Small intestine (tissue), 7 donors: ENCODE measurements at regions not wholly inside any gene's neighbourhood (a gene's known extent, or its start where the extent isn't known, plus 50 kb on each side); places are given as distances from the start of the nearest gene placed in this dataset.
"Not testable (repeated sequence)": the region's sequence is repeated elsewhere in the genome, so short reads cannot be mapped to it uniquely, and the experiment has no call there.

ENCODE experiments used
- DNase-seq, 2 donors: peaks; one replicate each; pipeline versions ENCODE4 v3.0.0 to v3.0.0-alpha.2; 2013
- FAIRE-seq: peaks from 2 replicates; lab custom pipeline; 2012; peaks lifted over from hg19 to GRCh38; lab: Jason Lieb, UNC
- H3K27ac ChIP-seq, 3 donors: one replicate each; pipeline ENCODE4 v1.5.1; 2013; ENCODE audit warnings: low read length in 2 of 3, mild to moderate bottlenecking in 2 of 3, control low read depth in 1 of 3, inconsistent platforms in 1 of 3, low read depth in 1 of 3, moderate library complexity in 1 of 3
- H3K27me3 ChIP-seq, 3 donors: one replicate each; pipeline ENCODE4 v1.6.1; 2013; ENCODE audit warnings: low read length in 3 of 3, inconsistent platforms in 1 of 3; ENCODE audit not compliant: control insufficient read depth in 3 of 3, insufficient read depth in 3 of 3
- H3K36me3 ChIP-seq, 3 donors: one replicate each; pipeline ENCODE4 v1.6.1; 2013; ENCODE audit warnings: low read length in 3 of 3, inconsistent platforms in 1 of 3, low read depth in 1 of 3, mild to moderate bottlenecking in 1 of 3, moderate library complexity in 1 of 3; ENCODE audit not compliant: control insufficient read depth in 3 of 3, insufficient read depth in 2 of 3
- H3K4me1 ChIP-seq, 3 donors: one replicate each; pipeline ENCODE4 v1.6.1; 2013; ENCODE audit warnings: low read length in 2 of 3, inconsistent platforms in 1 of 3, low read depth in 1 of 3, mild to moderate bottlenecking in 1 of 3, moderate library complexity in 1 of 3; ENCODE audit not compliant: control insufficient read depth in 3 of 3, insufficient read depth in 2 of 3
- H3K4me3 ChIP-seq, 3 donors: one replicate each; pipeline ENCODE4 v1.5.1; 2013; ENCODE audit warnings: low read length in 3 of 3, control low read depth in 1 of 3, inconsistent platforms in 1 of 3, low read depth in 1 of 3, mild to moderate bottlenecking in 1 of 3, moderate library complexity in 1 of 3
- H3K9me3 ChIP-seq, 2 donors: one replicate each; pipeline ENCODE4 v1.6.1; 2013; ENCODE audit warnings: low read depth in 1 of 2, low read length in 1 of 2; ENCODE audit not compliant: control insufficient read depth in 2 of 2, insufficient read depth in 1 of 2
- WGBS, 3 donors: extraction: QIAGEN DNeasy Blood & Tissue Kit; methylation state at CpG; one replicate each; pipeline ENCODE4 v1.1.7; 2013; 5-methylcytosine and 5-hydroxymethylcytosine counted together
- donor health status: healthy with polysubstance abuse.
- donor health status: control.
- donor health status: control.
- donor health status: Bipolar disorder and iron deficiency.
- donor health status: healthy.

GRCh38 chr13:53447863-53448262 is 419.2 kb downstream of the OLFM4 start:
- DNase-seq (no peak), FAIRE-seq (no peak)
- H3K27me3 ChIP-seq: no peaks in the 10 kb centered on the region
- WGBS, 3 donors: 68 to 85% (median 78%) methylated on average over 5 of the region's 5 CpGs
- peaks cover 0 to 21% of the 10 kb centered on the region in 2 donors for H3K9me3 ChIP-seq
- no peak overlapping the region for H3K27ac ChIP-seq
- no peak overlapping the region for H3K4me3 ChIP-seq
- H3K36me3 ChIP-seq: no peaks in the 10 kb centered on the region
- no peaks in the 10 kb centered on the region for H3K4me1 ChIP-seq

- H3K27me3 ChIP-seq, FAIRE-seq, H3K4me1 ChIP-seq, DNase-seq, H3K4me3 ChIP-seq, H3K36me3 ChIP-seq, H3K27ac ChIP-seq: not testable (repeated sequence)
- 91 to 99% (median 95%) methylated on average over 12 to 29 of the region's 29 CpGs for WGBS, 3 donors
- peaks cover 0 to 24% of the 10 kb centered on the region in 2 donors for H3K9me3 ChIP-seq
These were observed 423.7 kb downstream of the OLFM4 start for GRCh38 chr13:53452263-53452808.

- Histone ChIP-seq H3K36me3 (no peaks in the 10 kb centered on the region), H3K4me3 (no peak overlapping the region), H3K27ac (no peak overlapping the region), H3K4me1 (no peaks in the 10 kb centered on the region), H3K9me3 (no peaks in the 10 kb centered on the region), H3K27me3 (no peaks in the 10 kb centered on the region)
- WGBS, 3 donors: 44 to 71% (median 47%) methylated on average over 1 of the region's 1 CpG
- FAIRE-seq: no peak
- DNase-seq: no peak
These were observed 432.2 kb downstream of the OLFM4 start for GRCh38 chr13:53460796-53461195.

GRCh38 chr13:53463106-53463505 is 434.5 kb downstream of the OLFM4 start:
- Histone ChIP-seq H3K4me3 (no peak overlapping the region), H3K27me3 (no peaks in the 10 kb centered on the region), H3K36me3 (no peaks in the 10 kb centered on the region), H3K4me1 (no peaks in the 10 kb centered on the region), H3K27ac (no peak overlapping the region), H3K9me3 (no peaks in the 10 kb centered on the region)
- WGBS, 3 donors: 81 to 86% (median 83%) methylated on average over 3 of the region's 3 CpGs
- FAIRE-seq: no peak
- no peak for DNase-seq

GRCh38 chr13:53466576-53466975 is 438.0 kb downstream of the OLFM4 start:
- Histone ChIP-seq H3K36me3 (no peaks in the 10 kb centered on the region), H3K27ac (no peak overlapping the region), H3K4me1 (no peaks in the 10 kb centered on the region), H3K4me3 (no peak overlapping the region), H3K27me3 (no peaks in the 10 kb centered on the region), H3K9me3 (no peaks in the 10 kb centered on the region)
- no peak for DNase-seq
- no peak for FAIRE-seq
- 87 to 98% (median 92%) methylated on average over 1 of the region's 1 CpG for WGBS, 3 donors

GRCh38 chr13:53473397-53473796 is 444.8 kb downstream of the OLFM4 start:
- no peak for FAIRE-seq
- no peak for DNase-seq
- WGBS, 3 donors: 53 to 59% (median 54%) methylated on average over 4 of the region's 4 CpGs
- no peak overlapping the region for H3K4me3 ChIP-seq
- H3K9me3 ChIP-seq: no peaks in the 10 kb centered on the region
- H3K4me1 ChIP-seq: no peaks in the 10 kb centered on the region
- no peak overlapping the region for H3K27ac ChIP-seq
- H3K36me3 ChIP-seq: no peaks in the 10 kb centered on the region
- no peaks in the 10 kb centered on the region for H3K27me3 ChIP-seq

GRCh38 chr13:53474878-53475277 is 446.3 kb downstream of the OLFM4 start:
- Histone ChIP-seq H3K27me3 (no peaks in the 10 kb centered on the region), H3K27ac (no peak overlapping the region), H3K36me3 (no peaks in the 10 kb centered on the region), H3K4me3 (no peak overlapping the region), H3K4me1 (no peaks in the 10 kb centered on the region), H3K9me3 (no peaks in the 10 kb centered on the region)
- 61 to 78% (median 62%) methylated on average over 2 of the region's 2 CpGs for WGBS, 3 donors
- DNase-seq (no peak), FAIRE-seq (no peak)

- no peaks in the 10 kb centered on the region for H3K4me1 ChIP-seq
- no peaks in the 10 kb centered on the region for H3K36me3 ChIP-seq
- no peak overlapping the region for H3K27ac ChIP-seq
- H3K27me3 ChIP-seq: no peaks in the 10 kb centered on the region
- no peak overlapping the region for H3K4me3 ChIP-seq
- FAIRE-seq (no peak), DNase-seq (no peak)
- WGBS, 3 donors: 37 to 42% (median 39%) methylated on average over 5 of the region's 5 CpGs
- no peaks in the 10 kb centered on the region for H3K9me3 ChIP-seq
These were observed 462.1 kb downstream of the OLFM4 start for GRCh38 chr13:53490752-53491151.

GRCh38 chr13:53494406-53494805 is 465.8 kb downstream of the OLFM4 start:
- no peak overlapping the region for H3K27ac ChIP-seq
- no peaks in the 10 kb centered on the region for H3K9me3 ChIP-seq
- FAIRE-seq: no peak
- no peak overlapping the region for H3K4me3 ChIP-seq
- WGBS, 3 donors: 65 to 73% (median 73%) methylated on average over 2 of the region's 2 CpGs
- no peak for DNase-seq
- no peaks in the 10 kb centered on the region for H3K36me3 ChIP-seq
- no peaks in the 10 kb centered on the region for H3K27me3 ChIP-seq
- no peaks in the 10 kb centered on the region for H3K4me1 ChIP-seq
